Osteoblast (primary cell): ENCODE measurements at regions not wholly inside any gene's neighbourhood (a gene's known extent, or its start where the extent isn't known, plus 50 kb on each side); places are given as distances from the start of the nearest gene placed in this dataset.

ENCODE experiments used
- DNase-seq: peaks from one replicate; pipeline ENCODE4 v3.0.0; 2011; ENCODE audit warnings: low spot score, mixed read lengths; ENCODE audit not compliant: insufficient read length; ENCODE audit errors: missing footprints
- H2AFZ ChIP-seq: 2 replicates; pipeline ENCODE4 v1.6.0; 2011; ENCODE audit warnings: mild to moderate bottlenecking, low read length
- H3K27ac ChIP-seq: 2 replicates; pipeline ENCODE4 v1.5.1; 2011; ENCODE audit warnings: mild to moderate bottlenecking, low read depth, low read length, moderate library complexity
- H3K27me3 ChIP-seq: 2 replicates; pipeline ENCODE4 v1.6.0; 2012; ENCODE audit warnings: mild to moderate bottlenecking, control low read depth, inconsistent platforms, low read length, moderate library complexity; ENCODE audit not compliant: insufficient read depth
- H3K36me3 ChIP-seq: 2 replicates; pipeline ENCODE4 v1.5.1; 2011; ENCODE audit warnings: mild to moderate bottlenecking, low read length, control low read depth, moderate library complexity; ENCODE audit not compliant: insufficient read depth
- H3K4me1 ChIP-seq: 2 replicates; pipeline ENCODE4 v1.5.1; 2011; ENCODE audit warnings: mild to moderate bottlenecking, low read length, control low read depth, moderate library complexity; ENCODE audit not compliant: insufficient read depth
- H3K4me2 ChIP-seq: 2 replicates; pipeline ENCODE4 v1.6.0; 2011; ENCODE audit warnings: mild to moderate bottlenecking, low read length; ENCODE audit not compliant: insufficient read depth
- H3K4me3 ChIP-seq: fragments of 200-600 bp; sonication (generic); 3 replicates; pipeline ENCODE4 v1.5.1; 2012; ENCODE audit warnings: mild to moderate bottlenecking, low read length, inconsistent platforms; ENCODE audit not compliant: insufficient read depth
- H3K79me2 ChIP-seq: 2 replicates; pipeline ENCODE4 v1.6.0; 2012; ENCODE audit warnings: mild to moderate bottlenecking, low read length, control low read depth, inconsistent platforms; ENCODE audit not compliant: insufficient read depth
- H3K9me3 ChIP-seq: 2 replicates; pipeline ENCODE4 v1.5.1; 2011; ENCODE audit warnings: low read depth, low read length, control low read depth
- H4K20me1 ChIP-seq: 2 replicates; pipeline ENCODE4 v1.6.0; 2012; ENCODE audit warnings: mild to moderate bottlenecking, low read length, control low read depth; ENCODE audit not compliant: insufficient read depth
- CTCF ChIP-seq: IDR thresholded peaks from 2 replicates; pipeline ENCODE4 v1.5.1; 2011; ENCODE audit warnings: mild to moderate bottlenecking, low read depth, low read length, moderate library complexity; ENCODE audit errors: extremely low read depth

DNA sequence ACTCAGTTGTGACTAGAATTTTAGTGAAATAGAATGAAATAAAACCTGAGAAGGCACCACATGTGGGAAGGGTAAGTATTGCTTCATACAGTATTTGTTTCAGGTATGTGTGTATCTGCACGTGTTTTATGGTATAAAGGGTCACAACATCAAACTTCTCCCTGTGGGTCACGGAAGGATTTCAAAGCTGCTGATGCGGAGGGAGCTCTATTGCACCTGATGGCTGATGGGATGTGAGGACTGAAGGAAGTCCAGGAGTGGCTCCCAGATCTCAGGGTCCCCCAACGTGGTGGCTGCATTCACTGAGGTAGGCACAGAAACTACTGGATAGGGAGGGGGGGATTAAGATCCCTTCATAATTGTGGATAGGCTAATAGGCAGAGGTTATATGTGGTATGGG, 159.7 kb downstream of the PJA2 start:
- H4K20me1 ChIP-seq = no peaks in the 10 kb centered on the region
- no peak for TF ChIP-seq CTCF
- no peaks in the 10 kb centered on the region for H3K27me3 ChIP-seq
- no peak overlapping the region for H2AFZ ChIP-seq
- peak; percentile 51 for DNase-seq
- no peak overlapping the region for H3K4me2 ChIP-seq
- no peak overlapping the region for H3K4me3 ChIP-seq
- no peaks in the 10 kb centered on the region for H3K79me2 ChIP-seq
- H3K36me3 ChIP-seq = no peaks in the 10 kb centered on the region
- no peaks in the 10 kb centered on the region for H3K4me1 ChIP-seq
- H3K27ac ChIP-seq = no peak overlapping the region
- H3K9me3 ChIP-seq = peaks cover 2% of the 10 kb centered on the region

DNA sequence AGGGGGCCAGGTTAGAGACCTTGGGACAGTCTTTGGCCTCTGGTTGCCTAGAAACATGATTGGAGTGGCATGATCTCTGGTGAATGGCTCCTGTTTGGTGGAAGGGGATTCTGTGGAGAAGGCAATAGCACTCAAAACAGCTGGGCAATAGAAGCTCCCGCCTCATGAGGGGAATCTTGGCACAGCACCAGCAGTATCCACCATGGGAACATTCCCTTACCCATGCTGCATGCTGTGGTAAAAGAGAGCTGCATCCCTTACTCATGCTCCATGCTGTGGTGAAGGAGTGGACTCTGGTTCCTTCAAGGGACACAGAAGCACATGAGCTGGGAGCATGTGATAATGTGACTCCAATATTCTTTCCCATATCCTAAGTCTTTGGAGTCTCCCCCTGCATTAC, 160.6 kb downstream of the PJA2 start:
- Histone ChIP-seq H3K4me3 (no peak overlapping the region), H3K36me3 (no peaks in the 10 kb centered on the region), H4K20me1 (no peaks in the 10 kb centered on the region), H3K27ac (no peak overlapping the region), H3K27me3 (no peaks in the 10 kb centered on the region), H2AFZ (no peak overlapping the region), H3K79me2 (no peaks in the 10 kb centered on the region), H3K9me3 (peaks cover 2% of the 10 kb centered on the region), H3K4me2 (no peak overlapping the region), H3K4me1 (no peaks in the 10 kb centered on the region)
- DNase-seq = no peak
- TF ChIP-seq CTCF = no peak

- Histone ChIP-seq H2AFZ (no peak overlapping the region), H3K27ac (no peak overlapping the region), H3K27me3 (no peaks in the 10 kb centered on the region), H3K36me3 (no peaks in the 10 kb centered on the region), H3K4me3 (no peak overlapping the region), H3K9me3 (peaks cover 2% of the 10 kb centered on the region), H4K20me1 (no peaks in the 10 kb centered on the region), H3K79me2 (no peaks in the 10 kb centered on the region), H3K4me2 (no peak overlapping the region), H3K4me1 (no peaks in the 10 kb centered on the region)
- TF ChIP-seq CTCF = no peak
- peak; percentile 56 for DNase-seq
Measured at GRCh38 chr5:109247986-109248385, 161.8 kb downstream of the PJA2 start.

GRCh38 chr5:109246841-109247592, 162.8 kb downstream of the PJA2 start:
- H3K4me2 ChIP-seq = no peak overlapping the region
- no peaks in the 10 kb centered on the region for H3K36me3 ChIP-seq
- H2AFZ ChIP-seq = no peak overlapping the region
- DNase-seq = no peak
- no peaks in the 10 kb centered on the region for H3K79me2 ChIP-seq
- TF ChIP-seq CTCF = no peak
- no peak overlapping the region for H3K4me3 ChIP-seq
- peaks cover 2% of the 10 kb centered on the region for H3K9me3 ChIP-seq
- H3K4me1 ChIP-seq = no peaks in the 10 kb centered on the region
- no peak overlapping the region for H3K27ac ChIP-seq
- H4K20me1 ChIP-seq = no peaks in the 10 kb centered on the region
- H3K27me3 ChIP-seq = no peaks in the 10 kb centered on the region
